Brain microvascular endothelial cell (primary cell): ENCODE measurements at regions not wholly inside any gene's neighbourhood (a gene's known extent, or its start where the extent isn't known, plus 50 kb on each side); places are given as distances from the start of the nearest gene placed in this dataset.

ENCODE experiments used
- DNase-seq: peaks from one replicate; pipeline ENCODE4 v3.0.0-alpha.2; 2020
- H3K27ac ChIP-seq: fragments of 250-450 bp; sonication (Bioruptor Pico); 2 replicates; pipeline ENCODE4 v1.5.1; 2020; ENCODE audit warnings: mild to moderate bottlenecking, moderate library complexity
- H3K27me3 ChIP-seq: fragments of 250-450 bp; sonication (Bioruptor Pico); replicated peaks from 2 replicates; pipeline ENCODE4 v1.5.1; 2020; ENCODE audit warnings: mild to moderate bottlenecking
- H3K36me3 ChIP-seq: fragments of 250-450 bp; sonication (Bioruptor Pico); replicated peaks from 2 replicates; pipeline ENCODE4 v1.5.1; 2020; ENCODE audit warnings: mild to moderate bottlenecking
- H3K4me3 ChIP-seq: 2 replicates; pipeline ENCODE4 v1.5.1; 2011; ENCODE audit warnings: low read depth, mild to moderate bottlenecking, control low read depth, low read length, moderate library complexity
- in situ Hi-C: cut with HindIII; loops from 2 replicates; pipeline ENCODE4 v1.10.0; 2017; ENCODE audit warnings: low sequenced_read_pairs, low pct_ligation_motif_present
- TF ChIP-seq, protein P1 (sequence below): IDR thresholded peaks from 2 replicates; pipeline ENCODE4 v1.5.1; 2011; ENCODE audit warnings: low read depth, mild to moderate bottlenecking, moderate library complexity, low read length, control low read depth, inconsistent platforms; ENCODE audit errors: missing control alignments

DNA sequence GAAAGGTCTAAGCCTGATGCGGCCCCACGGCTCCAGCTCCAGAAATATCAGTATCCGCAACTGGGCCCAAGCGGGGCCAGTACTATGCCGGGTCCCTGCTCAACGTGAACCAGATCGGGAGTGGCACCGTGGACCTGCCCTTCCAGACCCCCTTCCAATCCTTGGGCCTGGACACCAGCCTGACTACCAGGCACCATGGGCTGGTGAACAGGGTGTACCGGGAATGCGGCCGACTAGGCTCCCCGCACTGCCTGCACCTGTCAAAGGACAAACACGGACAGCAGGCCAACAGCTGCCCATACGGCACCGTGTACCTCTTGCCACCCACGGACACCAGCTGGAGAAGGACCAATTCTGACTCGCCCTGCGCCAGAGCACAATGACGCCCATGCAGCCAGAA is 1196.9 kb upstream of the CHAC2 start:
- TF ChIP-seq, protein P1, sequence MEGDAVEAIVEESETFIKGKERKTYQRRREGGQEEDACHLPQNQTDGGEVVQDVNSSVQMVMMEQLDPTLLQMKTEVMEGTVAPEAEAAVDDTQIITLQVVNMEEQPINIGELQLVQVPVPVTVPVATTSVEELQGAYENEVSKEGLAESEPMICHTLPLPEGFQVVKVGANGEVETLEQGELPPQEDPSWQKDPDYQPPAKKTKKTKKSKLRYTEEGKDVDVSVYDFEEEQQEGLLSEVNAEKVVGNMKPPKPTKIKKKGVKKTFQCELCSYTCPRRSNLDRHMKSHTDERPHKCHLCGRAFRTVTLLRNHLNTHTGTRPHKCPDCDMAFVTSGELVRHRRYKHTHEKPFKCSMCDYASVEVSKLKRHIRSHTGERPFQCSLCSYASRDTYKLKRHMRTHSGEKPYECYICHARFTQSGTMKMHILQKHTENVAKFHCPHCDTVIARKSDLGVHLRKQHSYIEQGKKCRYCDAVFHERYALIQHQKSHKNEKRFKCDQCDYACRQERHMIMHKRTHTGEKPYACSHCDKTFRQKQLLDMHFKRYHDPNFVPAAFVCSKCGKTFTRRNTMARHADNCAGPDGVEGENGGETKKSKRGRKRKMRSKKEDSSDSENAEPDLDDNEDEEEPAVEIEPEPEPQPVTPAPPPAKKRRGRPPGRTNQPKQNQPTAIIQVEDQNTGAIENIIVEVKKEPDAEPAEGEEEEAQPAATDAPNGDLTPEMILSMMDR = no peak
- H3K36me3 ChIP-seq = no peaks in the 10 kb centered on the region
- H3K4me3 ChIP-seq = no peak overlapping the region
- DNase-seq = no peak
- in situ Hi-C loops = no loop called here
- H3K27me3 ChIP-seq = no peaks in the 10 kb centered on the region
- no peak overlapping the region for H3K27ac ChIP-seq

DNA sequence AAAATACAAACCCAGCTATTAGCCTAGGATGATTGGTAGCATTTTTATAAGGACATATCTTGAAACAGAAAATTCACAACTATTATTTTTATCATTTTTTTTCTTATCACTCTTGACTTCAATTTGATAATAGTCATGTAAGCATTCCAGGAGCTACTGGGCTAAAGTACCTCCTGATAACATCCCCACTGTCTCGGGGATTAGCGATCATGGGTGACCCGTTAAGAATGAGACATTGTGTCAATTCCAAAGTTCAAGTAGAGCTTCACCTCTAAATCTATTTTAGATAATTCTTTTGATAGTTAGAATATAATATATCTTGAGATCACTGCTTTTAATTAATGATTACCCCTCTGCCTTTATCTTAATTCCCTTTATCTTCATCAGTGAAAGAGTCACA is 1204.5 kb upstream of the CHAC2 start:
- no peak overlapping the region for H3K27ac ChIP-seq
- H3K4me3 ChIP-seq = no peak overlapping the region
- in situ Hi-C loops = no loop called here
- TF ChIP-seq, protein P1 = no peak
- H3K27me3 ChIP-seq = no peaks in the 10 kb centered on the region
- no peak for DNase-seq
- H3K36me3 ChIP-seq = no peaks in the 10 kb centered on the region

GRCh38 chr2:52558265-52558664 is 1209.3 kb upstream of the CHAC2 start:
- no peak for DNase-seq
- Histone ChIP-seq H3K27me3 (no peaks in the 10 kb centered on the region), H3K4me3 (no peak overlapping the region), H3K27ac (no peak overlapping the region), H3K36me3 (no peaks in the 10 kb centered on the region)
- TF ChIP-seq, protein P1 = no peak
- in situ Hi-C loops = no loop called here

DNA sequence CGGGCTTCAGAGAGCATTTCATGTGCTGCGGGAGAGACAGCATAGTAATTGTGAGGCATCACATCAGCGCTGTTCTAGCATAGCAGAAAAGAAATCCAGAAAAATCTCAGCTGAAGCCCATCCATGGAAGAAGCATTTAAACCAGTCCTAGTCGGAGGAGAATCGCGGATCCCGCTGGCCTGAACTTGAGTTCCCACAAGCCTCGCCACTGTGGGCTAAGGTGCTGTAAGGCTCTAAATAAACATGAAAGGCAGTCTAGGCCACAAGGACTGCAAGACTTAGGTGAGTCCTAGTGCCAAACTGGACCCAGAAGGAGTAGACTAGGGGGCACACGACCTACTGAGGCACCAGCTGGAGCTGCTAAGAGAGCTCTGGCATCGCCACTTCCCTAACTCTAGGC is 1225.3 kb upstream of the CHAC2 start:
- Histone ChIP-seq H3K36me3 (no peaks in the 10 kb centered on the region), H3K27ac (no peak overlapping the region), H3K27me3 (no peaks in the 10 kb centered on the region), H3K4me3 (no peak overlapping the region)
- DNase-seq = no peak
- in situ Hi-C loops = no loop called here
- TF ChIP-seq, protein P1 = no peak

DNA sequence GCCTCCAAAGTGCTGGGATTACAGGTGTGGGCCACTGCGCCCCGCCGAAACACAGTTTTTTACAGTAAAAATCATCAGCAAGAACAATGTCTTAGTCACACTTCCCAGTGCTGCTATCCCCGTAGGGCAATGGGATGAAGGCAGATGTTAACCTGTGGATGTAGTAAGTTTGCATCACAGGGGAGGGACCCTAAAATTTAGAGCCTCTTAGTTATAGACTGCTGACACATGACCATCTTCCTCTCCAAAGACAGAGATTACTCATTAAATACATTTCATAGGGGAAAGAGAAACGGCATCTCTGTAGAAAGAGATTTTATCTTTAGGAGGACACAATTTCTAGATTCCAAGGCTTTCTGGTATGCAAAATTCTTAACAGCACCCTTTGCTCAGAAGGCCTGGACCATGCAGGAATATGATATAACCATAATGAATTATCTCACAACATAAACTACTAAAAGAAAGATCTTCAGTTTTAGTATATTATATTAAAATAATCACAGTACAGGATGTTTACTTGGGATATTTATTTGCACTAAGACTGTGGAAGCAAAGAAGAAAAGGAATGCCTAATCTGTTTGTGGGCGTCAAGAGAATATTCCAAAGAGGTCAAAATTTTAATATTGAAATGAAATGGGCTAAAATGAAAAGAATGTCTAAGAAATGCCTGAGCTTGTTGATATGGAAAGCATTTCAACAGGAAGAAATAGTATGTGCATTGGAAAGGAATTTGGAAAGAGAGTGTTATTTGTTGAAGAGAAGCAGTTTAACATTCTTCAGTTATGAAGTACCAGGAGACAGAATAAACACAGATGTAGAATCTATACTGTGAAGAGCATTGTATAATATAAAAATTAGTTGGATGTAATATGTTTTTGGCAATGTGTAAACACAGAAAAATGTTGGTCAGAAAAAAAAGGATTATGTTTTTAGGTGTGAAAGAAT is 1228.3 kb upstream of the CHAC2 start:
- H3K27me3 ChIP-seq = no peaks in the 10 kb centered on the region
- H3K4me3 ChIP-seq = no peak overlapping the region
- no peak for DNase-seq
- H3K27ac ChIP-seq = peak overlapping the region; percentile 58
- no peaks in the 10 kb centered on the region for H3K36me3 ChIP-seq
- TF ChIP-seq, protein P1 = no peak
- in situ Hi-C loops = no loop called here
